GM15510 (cell line): ENCODE measurements at regions not wholly inside any gene's neighbourhood (a gene's known extent, or its start where the extent isn't known, plus 50 kb on each side); places are given as distances from the start of the nearest gene placed in this dataset.

Experiments used
- POLR2A ChIP-seq: IDR thresholded peaks from 3 replicates; pipeline ENCODE4 v1.6.1; 2011; ENCODE audit warnings: borderline replicate concordance; ENCODE audit not compliant: insufficient read length; ENCODE audit errors: extremely low read depth

GRCh38 chr15:70563561-70564095, 199.7 kb downstream of the UACA start:
- no peak for TF ChIP-seq POLR2A

GRCh38 chr15:70562906-70563305, 200.5 kb downstream of the UACA start:
- TF ChIP-seq POLR2A, result no peak

GRCh38 chr15:70561885-70562284, 201.5 kb downstream of the UACA start:
- TF ChIP-seq POLR2A, result no peak

GRCh38 chr15:70560617-70561328, 202.6 kb downstream of the UACA start:
- TF ChIP-seq POLR2A, result no peak

GRCh38 chr15:70559265-70560239, 203.8 kb downstream of the UACA start:
- TF ChIP-seq POLR2A, result no peak

GRCh38 chr15:70558406-70559264, 204.7 kb downstream of the UACA start:
- no peak for TF ChIP-seq POLR2A

- TF ChIP-seq POLR2A, result no peak
Observed at GRCh38 chr15:70557521-70558258, 205.7 kb downstream of the UACA start.

GRCh38 chr15:70556779-70557178, 206.6 kb downstream of the UACA start:
- TF ChIP-seq POLR2A, result no peak

GRCh38 chr15:70556151-70556741, 207.1 kb downstream of the UACA start:
- TF ChIP-seq POLR2A, result no peak

GRCh38 chr15:70555713-70556112, 207.6 kb downstream of the UACA start:
- TF ChIP-seq POLR2A, result no peak

- no peak for TF ChIP-seq POLR2A
Observed at GRCh38 chr15:70547846-70548487, 215.4 kb downstream of the UACA start.

GRCh38 chr15:70545526-70545925, 217.8 kb downstream of the UACA start:
- TF ChIP-seq POLR2A, result no peak

GRCh38 chr15:70541511-70541910, 221.8 kb downstream of the UACA start:
- TF ChIP-seq POLR2A, result no peak
